ENCODE measurements at regions not wholly inside any gene's neighbourhood (a gene's known extent, or its start where the extent isn't known, plus 50 kb on each side); places are given as distances from the start of the nearest gene placed in this dataset.

- no peaks in the 10 kb centered on the region for H3K9me3 ChIP-seq (ENCODE audit: control insufficient read depth, insufficient read depth, low read depth, low read length)
- ATAC-seq (no peak), DNase-seq (ENCODE audit: low read depth, low spot score) (no peak)
- no peaks in the 10 kb centered on the region for H3K36me3 ChIP-seq (ENCODE audit: control insufficient read depth, insufficient read depth, low read length)
- TF ChIP-seq POLR2AphosphoS5 (IDR thresholded peaks at IDR 0.05; ENCODE audit: low read depth, low read length) = no peak
- TF ChIP-seq, protein P1, sequence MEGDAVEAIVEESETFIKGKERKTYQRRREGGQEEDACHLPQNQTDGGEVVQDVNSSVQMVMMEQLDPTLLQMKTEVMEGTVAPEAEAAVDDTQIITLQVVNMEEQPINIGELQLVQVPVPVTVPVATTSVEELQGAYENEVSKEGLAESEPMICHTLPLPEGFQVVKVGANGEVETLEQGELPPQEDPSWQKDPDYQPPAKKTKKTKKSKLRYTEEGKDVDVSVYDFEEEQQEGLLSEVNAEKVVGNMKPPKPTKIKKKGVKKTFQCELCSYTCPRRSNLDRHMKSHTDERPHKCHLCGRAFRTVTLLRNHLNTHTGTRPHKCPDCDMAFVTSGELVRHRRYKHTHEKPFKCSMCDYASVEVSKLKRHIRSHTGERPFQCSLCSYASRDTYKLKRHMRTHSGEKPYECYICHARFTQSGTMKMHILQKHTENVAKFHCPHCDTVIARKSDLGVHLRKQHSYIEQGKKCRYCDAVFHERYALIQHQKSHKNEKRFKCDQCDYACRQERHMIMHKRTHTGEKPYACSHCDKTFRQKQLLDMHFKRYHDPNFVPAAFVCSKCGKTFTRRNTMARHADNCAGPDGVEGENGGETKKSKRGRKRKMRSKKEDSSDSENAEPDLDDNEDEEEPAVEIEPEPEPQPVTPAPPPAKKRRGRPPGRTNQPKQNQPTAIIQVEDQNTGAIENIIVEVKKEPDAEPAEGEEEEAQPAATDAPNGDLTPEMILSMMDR (IDR thresholded peaks at IDR 0.05) = no peak
- TF ChIP-seq, protein P2, sequence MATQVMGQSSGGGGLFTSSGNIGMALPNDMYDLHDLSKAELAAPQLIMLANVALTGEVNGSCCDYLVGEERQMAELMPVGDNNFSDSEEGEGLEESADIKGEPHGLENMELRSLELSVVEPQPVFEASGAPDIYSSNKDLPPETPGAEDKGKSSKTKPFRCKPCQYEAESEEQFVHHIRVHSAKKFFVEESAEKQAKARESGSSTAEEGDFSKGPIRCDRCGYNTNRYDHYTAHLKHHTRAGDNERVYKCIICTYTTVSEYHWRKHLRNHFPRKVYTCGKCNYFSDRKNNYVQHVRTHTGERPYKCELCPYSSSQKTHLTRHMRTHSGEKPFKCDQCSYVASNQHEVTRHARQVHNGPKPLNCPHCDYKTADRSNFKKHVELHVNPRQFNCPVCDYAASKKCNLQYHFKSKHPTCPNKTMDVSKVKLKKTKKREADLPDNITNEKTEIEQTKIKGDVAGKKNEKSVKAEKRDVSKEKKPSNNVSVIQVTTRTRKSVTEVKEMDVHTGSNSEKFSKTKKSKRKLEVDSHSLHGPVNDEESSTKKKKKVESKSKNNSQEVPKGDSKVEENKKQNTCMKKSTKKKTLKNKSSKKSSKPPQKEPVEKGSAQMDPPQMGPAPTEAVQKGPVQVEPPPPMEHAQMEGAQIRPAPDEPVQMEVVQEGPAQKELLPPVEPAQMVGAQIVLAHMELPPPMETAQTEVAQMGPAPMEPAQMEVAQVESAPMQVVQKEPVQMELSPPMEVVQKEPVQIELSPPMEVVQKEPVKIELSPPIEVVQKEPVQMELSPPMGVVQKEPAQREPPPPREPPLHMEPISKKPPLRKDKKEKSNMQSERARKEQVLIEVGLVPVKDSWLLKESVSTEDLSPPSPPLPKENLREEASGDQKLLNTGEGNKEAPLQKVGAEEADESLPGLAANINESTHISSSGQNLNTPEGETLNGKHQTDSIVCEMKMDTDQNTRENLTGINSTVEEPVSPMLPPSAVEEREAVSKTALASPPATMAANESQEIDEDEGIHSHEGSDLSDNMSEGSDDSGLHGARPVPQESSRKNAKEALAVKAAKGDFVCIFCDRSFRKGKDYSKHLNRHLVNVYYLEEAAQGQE (IDR thresholded peaks at IDR 0.05; ENCODE audit: insufficient read depth in 1 of 2, low read depth in 2 of 2, low read length in 1 of 2) = no peak
- no peak for TF ChIP-seq SIN3A (IDR thresholded peaks at IDR 0.05; ENCODE audit: borderline replicate concordance, insufficient read depth, low read depth, low read length)
- no peak for TF ChIP-seq TCF7L2 (IDR thresholded peaks at IDR 0.05; ENCODE audit: low read depth, low read length)
- no TSS peak for BruUV-seq (replicated peaks)
- no peak overlapping the region for H3K27ac ChIP-seq (ENCODE audit: low read length)
- no peaks in the 10 kb centered on the region for H3K4me1 ChIP-seq (ENCODE audit: control insufficient read depth, insufficient read depth, low read length)
- POLR2A ChIA-PET = no interaction called here
- intact Hi-C loops (cut with micrococcal nuclease; ENCODE audit: unreplicated experiment) (no loop called here), in situ Hi-C loops (cut with HindIII; ENCODE audit: low pct_unique_long_range_greater_than_20kb, low sequenced_read_pairs) (no loop called here)
- no peak overlapping the region for H3K4me3 ChIP-seq (ENCODE audit: low read depth in 2 of 2, low read length in 2 of 2)
- no peaks in the 10 kb centered on the region; the same call in 1 of the 2 replicates for H3K27me3 ChIP-seq (ENCODE audit: control insufficient read depth, insufficient read depth, low read length)
- CTCF ChIA-PET = no interaction called here
Observed at GRCh38 chr22:48371391-48371790, 1456.3 kb downstream of the BRD1 start.

DNA sequence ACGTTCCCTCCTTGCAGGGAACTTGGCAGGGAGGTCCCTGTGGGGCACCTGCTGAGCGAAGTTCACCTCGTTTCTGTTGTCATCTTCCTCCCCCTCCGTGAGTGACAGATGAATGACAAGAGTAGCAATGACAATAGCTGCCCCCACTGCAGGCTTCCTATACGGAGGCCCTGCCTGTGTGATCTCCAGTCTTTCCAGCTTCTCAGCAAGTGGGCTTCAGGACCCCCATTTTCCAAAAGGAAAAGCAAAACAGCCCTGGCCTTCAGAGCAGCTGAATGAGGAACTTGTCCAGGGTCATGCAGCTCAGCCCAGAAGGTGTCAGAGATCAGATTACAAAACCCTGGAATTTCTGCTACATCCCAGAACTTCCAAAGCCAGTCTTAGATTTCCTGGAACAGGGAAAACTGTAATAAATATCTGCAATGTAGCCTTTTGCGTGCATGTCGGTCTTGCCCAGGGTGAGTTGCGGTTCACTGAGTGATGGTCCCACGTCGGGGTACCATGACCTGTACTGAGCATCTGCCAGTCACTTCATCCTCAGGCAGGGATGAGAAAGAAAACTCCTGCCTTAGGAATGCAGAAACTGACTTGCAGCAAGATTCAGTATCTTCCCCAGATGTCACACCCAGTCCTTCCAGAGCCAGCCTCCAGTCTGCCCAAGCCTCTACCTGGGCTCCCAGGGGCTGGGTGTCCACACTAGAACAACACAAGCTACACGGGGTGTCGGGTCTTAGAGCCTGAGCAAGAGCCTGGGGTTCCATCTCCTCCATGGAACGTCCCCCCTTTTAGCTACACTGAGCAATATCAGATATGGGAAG lies 1457.0 kb downstream of the BRD1 start:
- no TSS peak for BruUV-seq (replicated peaks)
- H3K4me3 ChIP-seq (ENCODE audit: low read depth in 2 of 2, low read length in 2 of 2) = no peak overlapping the region
- TF ChIP-seq POLR2AphosphoS5 (IDR thresholded peaks at IDR 0.05; ENCODE audit: low read depth, low read length) = no peak
- no peak for TF ChIP-seq TCF7L2 (IDR thresholded peaks at IDR 0.05; ENCODE audit: low read depth, low read length)
- TF ChIP-seq, protein P1 (IDR thresholded peaks at IDR 0.05) = no peak
- TF ChIP-seq, protein P2 (IDR thresholded peaks at IDR 0.05; ENCODE audit: insufficient read depth in 1 of 2, low read depth in 2 of 2, low read length in 1 of 2) = no peak
- TF ChIP-seq SIN3A (IDR thresholded peaks at IDR 0.05; ENCODE audit: borderline replicate concordance, insufficient read depth, low read depth, low read length) = no peak
- H3K36me3 ChIP-seq (ENCODE audit: control insufficient read depth, insufficient read depth, low read length) = no peaks in the 10 kb centered on the region
- H3K9me3 ChIP-seq (ENCODE audit: control insufficient read depth, insufficient read depth, low read depth, low read length) = no peaks in the 10 kb centered on the region
- H3K27me3 ChIP-seq (ENCODE audit: control insufficient read depth, insufficient read depth, low read length) = no peaks in the 10 kb centered on the region; the same call in 1 of the 2 replicates
- no peaks in the 10 kb centered on the region for H3K4me1 ChIP-seq (ENCODE audit: control insufficient read depth, insufficient read depth, low read length)
- ATAC-seq = no peak
- no peak for DNase-seq (ENCODE audit: low read depth, low spot score)
- CTCF ChIA-PET = no interaction called here
- in situ Hi-C loops (cut with HindIII; ENCODE audit: low pct_unique_long_range_greater_than_20kb, low sequenced_read_pairs) = no loop called here
- intact Hi-C loops (cut with micrococcal nuclease; ENCODE audit: unreplicated experiment) = no loop called here
- no peak overlapping the region for H3K27ac ChIP-seq (ENCODE audit: low read length)
- POLR2A ChIA-PET = no interaction called here

Data from Panc1 (cell line).